Hepatocyte (in vitro differentiated cells): ENCODE measurements at regions not wholly inside any gene's neighbourhood (a gene's known extent, or its start where the extent isn't known, plus 50 kb on each side); places are given as distances from the start of the nearest gene placed in this dataset.

Experiments used
- DNase-seq: peaks from one replicate; pipeline ENCODE4 v3.0.0-alpha.2; 2016; ENCODE audit warnings: low spot score
- H2AFZ ChIP-seq: fragments of 200-600 bp; sonication (generic); 2 replicates; pipeline ENCODE4 v1.6.0; 2016; ENCODE audit warnings: antibody characterized with exemption, mild to moderate bottlenecking
- H3K27ac ChIP-seq: fragments of 200-600 bp; sonication (generic); 2 replicates; pipeline ENCODE4 v1.5.1; 2016; ENCODE audit warnings: mild to moderate bottlenecking
- H3K27me3 ChIP-seq: fragments of 200-600 bp; sonication (generic); 2 replicates; pipeline ENCODE4 v1.6.1; 2016
- H3K36me3 ChIP-seq: fragments of 200-600 bp; sonication (generic); replicated peaks from 2 replicates; pipeline ENCODE4 v1.5.1; 2016; ENCODE audit warnings: low read depth; ENCODE audit not compliant: insufficient read depth
- H3K4me1 ChIP-seq: fragments of 200-600 bp; sonication (generic); 2 replicates; pipeline ENCODE4 v1.5.1; 2016; ENCODE audit warnings: mild to moderate bottlenecking, moderate library complexity; ENCODE audit not compliant: insufficient read depth
- H3K4me2 ChIP-seq: fragments of 200-600 bp; sonication (generic); 2 replicates; pipeline ENCODE4 v1.6.0; 2016
- H3K4me3 ChIP-seq: fragments of 200-600 bp; sonication (generic); 2 replicates; pipeline ENCODE4 v1.5.1; 2016; ENCODE audit warnings: mild to moderate bottlenecking
- H3K79me2 ChIP-seq: fragments of 200-600 bp; sonication (generic); 2 replicates; pipeline ENCODE4 v1.6.0; 2017; ENCODE audit warnings: mild to moderate bottlenecking
- H3K9me2 ChIP-seq: fragments of 200-600 bp; sonication (generic); replicated peaks from 2 replicates; pipeline ENCODE4 v1.6.0; 2017; ENCODE audit warnings: mild to moderate bottlenecking; ENCODE audit not compliant: insufficient read depth
- H3K9me3 ChIP-seq: fragments of 200-600 bp; sonication (generic); 2 replicates; pipeline ENCODE4 v1.5.1; 2016; ENCODE audit warnings: low read depth, mild to moderate bottlenecking
- H4K20me1 ChIP-seq: fragments of 200-600 bp; sonication (generic); 2 replicates; pipeline ENCODE4 v1.6.0; 2016; ENCODE audit warnings: mild to moderate bottlenecking; ENCODE audit not compliant: insufficient read depth, poor library complexity, severe bottlenecking
- CTCF ChIP-seq: fragments of 200-600 bp; sonication (generic); IDR thresholded peaks from 2 replicates; pipeline ENCODE4 v1.5.1; 2016; ENCODE audit warnings: antibody characterized with exemption, mild to moderate bottlenecking; ENCODE audit not compliant: poor library complexity
- EZH2 ChIP-seq: fragments of 200-600 bp; sonication (generic); IDR thresholded peaks from 2 replicates; pipeline ENCODE4 v1.6.1; 2016; ENCODE audit warnings: antibody characterized with exemption, mild to moderate bottlenecking, borderline replicate concordance
- EZH2phosphoT487 ChIP-seq: fragments of 200-600 bp; sonication (generic); IDR thresholded peaks from one replicate; pipeline ENCODE4 v1.6.1; 2018; ENCODE audit warnings: antibody characterized with exemption, mild to moderate bottlenecking, low read depth, moderate library complexity; ENCODE audit not compliant: unreplicated experiment, severe bottlenecking
- WGBS: methylation state at CpG from one replicate; pipeline ENCODE4 v1.1.6; 2016; ENCODE audit warnings: low lambda C conversion rate; ENCODE audit errors: missing lambda C conversion rate; 5-methylcytosine and 5-hydroxymethylcytosine counted together

GRCh38 chr1:219427403-219427802, 185.5 kb downstream of the ZC3H11B start:
- no peak overlapping the region for H3K4me3 ChIP-seq
- no peak overlapping the region for H3K27ac ChIP-seq
- H4K20me1 ChIP-seq = no peaks in the 10 kb centered on the region
- H3K9me3 ChIP-seq = no peaks in the 10 kb centered on the region
- no peak for DNase-seq
- H3K9me2 ChIP-seq = no peaks in the 10 kb centered on the region
- no peak for TF ChIP-seq CTCF
- TF ChIP-seq EZH2 = no peak
- TF ChIP-seq EZH2phosphoT487 = no peak
- no peak overlapping the region for H2AFZ ChIP-seq
- H3K36me3 ChIP-seq = no peaks in the 10 kb centered on the region
- H3K4me1 ChIP-seq = no peaks in the 10 kb centered on the region
- no peak overlapping the region for H3K4me2 ChIP-seq
- H3K27me3 ChIP-seq = no peaks in the 10 kb centered on the region
- H3K79me2 ChIP-seq = no peaks in the 10 kb centered on the region

GRCh38 chr1:219422811-219423598, 189.9 kb downstream of the ZC3H11B start:
- TF ChIP-seq CTCF (no peak), EZH2phosphoT487 (no peak), EZH2 (no peak)
- H2AFZ ChIP-seq = no peak overlapping the region
- no peak overlapping the region for H3K4me2 ChIP-seq
- no peak overlapping the region for H3K4me3 ChIP-seq
- 83% methylated on average over 4 of the region's 4 CpGs for WGBS
- DNase-seq = no peak
- no peaks in the 10 kb centered on the region for H3K79me2 ChIP-seq
- no peaks in the 10 kb centered on the region for H4K20me1 ChIP-seq
- H3K9me3 ChIP-seq = no peaks in the 10 kb centered on the region
- H3K4me1 ChIP-seq = no peaks in the 10 kb centered on the region
- no peak overlapping the region for H3K27ac ChIP-seq
- H3K27me3 ChIP-seq = no peaks in the 10 kb centered on the region
- H3K36me3 ChIP-seq = no peaks in the 10 kb centered on the region
- H3K9me2 ChIP-seq = no peaks in the 10 kb centered on the region

GRCh38 chr1:219420913-219421312, 192.0 kb downstream of the ZC3H11B start:
- no peaks in the 10 kb centered on the region for H4K20me1 ChIP-seq
- H3K4me1 ChIP-seq = no peaks in the 10 kb centered on the region
- H3K9me2 ChIP-seq = no peaks in the 10 kb centered on the region
- no peak overlapping the region for H3K4me2 ChIP-seq
- H3K4me3 ChIP-seq = no peak overlapping the region
- no peaks in the 10 kb centered on the region for H3K9me3 ChIP-seq
- H3K27ac ChIP-seq = no peak overlapping the region
- H3K27me3 ChIP-seq = no peaks in the 10 kb centered on the region
- DNase-seq = no peak
- no peaks in the 10 kb centered on the region for H3K36me3 ChIP-seq
- no peaks in the 10 kb centered on the region for H3K79me2 ChIP-seq
- H2AFZ ChIP-seq = no peak overlapping the region
- TF ChIP-seq EZH2phosphoT487 = no peak
- no peak for TF ChIP-seq EZH2
- TF ChIP-seq CTCF = no peak

- no peaks in the 10 kb centered on the region for H3K27me3 ChIP-seq
- no peak overlapping the region for H3K27ac ChIP-seq
- TF ChIP-seq EZH2 = no peak
- no peak for TF ChIP-seq EZH2phosphoT487
- TF ChIP-seq CTCF = no peak
- no peak overlapping the region for H3K4me3 ChIP-seq
- H3K79me2 ChIP-seq = no peaks in the 10 kb centered on the region
- no peaks in the 10 kb centered on the region for H3K9me3 ChIP-seq
- DNase-seq = no peak
- H3K4me1 ChIP-seq = no peaks in the 10 kb centered on the region
- no peaks in the 10 kb centered on the region for H3K9me2 ChIP-seq
- H2AFZ ChIP-seq = no peak overlapping the region
- no peak overlapping the region for H3K4me2 ChIP-seq
- no peaks in the 10 kb centered on the region for H3K36me3 ChIP-seq
- no peaks in the 10 kb centered on the region for H4K20me1 ChIP-seq
Observed at GRCh38 chr1:219419860-219420259, 193.0 kb downstream of the ZC3H11B start.
